ENCODE measurements at regions not wholly inside any gene's neighbourhood (a gene's known extent, or its start where the extent isn't known, plus 50 kb on each side); places are given as distances from the start of the nearest gene placed in this dataset.

DNA sequence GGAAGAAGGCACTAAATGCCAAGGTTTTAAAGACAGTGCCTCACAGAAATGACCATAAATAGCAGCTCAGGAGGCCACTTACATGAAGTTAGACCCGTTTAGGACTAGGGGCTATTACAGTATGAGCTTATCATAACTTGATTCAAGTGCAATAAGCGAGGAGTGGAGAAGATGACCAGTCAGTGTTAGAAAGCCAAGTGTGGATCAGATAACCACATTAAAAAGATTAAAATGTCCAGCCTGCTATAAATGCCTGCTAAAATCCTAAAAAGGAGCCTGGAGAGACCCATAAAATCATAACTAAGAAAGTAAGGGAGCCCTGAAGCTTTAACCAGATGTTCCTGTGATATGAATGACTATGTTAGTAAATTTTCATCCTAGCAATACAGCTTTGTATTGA is 117.5 kb upstream of the ZNF521 start:
- DNase-seq: no peak

DNA sequence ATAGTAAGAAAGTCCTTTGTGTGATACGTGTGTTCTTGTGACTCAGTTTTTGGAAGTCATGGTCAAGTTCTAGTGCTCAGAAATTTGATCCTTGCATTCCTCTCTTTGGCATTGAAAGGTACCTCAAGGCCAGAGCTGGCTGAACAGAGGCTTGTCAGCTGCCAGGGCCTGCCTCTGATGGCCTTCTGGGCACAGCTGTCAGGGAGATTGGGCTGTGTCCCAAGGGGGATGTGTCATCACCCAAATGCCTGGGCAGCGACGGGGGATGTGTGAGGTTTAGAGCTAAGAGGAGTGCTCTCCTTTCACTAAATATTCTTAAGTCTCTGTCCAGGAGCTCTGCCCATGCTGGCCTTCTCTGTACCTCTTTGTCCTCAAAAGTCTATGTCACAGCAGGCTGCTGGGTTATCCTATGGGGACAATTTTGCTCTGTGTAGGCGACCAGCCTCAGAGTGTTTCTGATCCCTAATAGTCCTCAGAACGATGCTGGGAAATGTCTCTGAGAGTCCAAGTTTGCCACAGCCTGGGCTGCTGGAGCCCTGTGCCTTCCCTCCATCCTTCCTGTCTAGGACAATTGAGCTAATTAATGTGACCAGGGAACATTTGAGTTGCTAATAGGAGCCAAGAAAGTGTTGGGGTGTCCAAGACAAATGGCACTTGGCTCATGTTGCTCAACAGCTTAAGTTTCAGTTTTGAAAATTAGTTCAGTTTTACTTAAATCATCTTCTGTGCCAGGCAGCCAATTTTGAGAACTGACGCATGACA is 115.4 kb upstream of the ZNF521 start:
- no peak for DNase-seq

DNA sequence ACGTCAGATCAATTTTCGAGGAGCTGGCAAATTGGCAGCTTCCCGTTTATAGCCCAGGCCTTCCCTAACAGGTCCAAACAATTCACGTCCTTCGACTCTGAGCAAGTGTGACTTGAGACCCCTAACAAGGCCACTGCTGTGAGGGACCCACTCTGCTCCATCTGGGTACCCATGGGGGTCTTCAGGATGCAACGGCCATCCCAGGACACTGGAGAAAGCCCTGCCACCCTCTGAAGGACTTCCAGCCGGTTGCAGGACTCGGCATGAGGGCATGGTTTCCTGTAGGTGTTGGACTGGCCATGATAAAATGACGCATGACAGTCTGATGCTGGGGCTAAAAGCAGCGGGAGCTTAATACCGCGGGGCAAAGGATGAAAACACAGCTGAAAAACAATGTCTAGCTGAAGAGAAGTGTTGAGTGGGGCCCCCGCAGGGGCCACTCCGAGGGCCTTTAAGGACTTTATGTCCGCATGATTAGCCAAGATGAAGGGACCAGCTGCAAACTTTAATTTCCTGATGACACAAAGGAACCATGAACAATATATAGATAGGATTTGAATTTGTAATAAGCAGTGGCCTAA is 113.3 kb upstream of the ZNF521 start:
- DNase-seq: no peak

DNA sequence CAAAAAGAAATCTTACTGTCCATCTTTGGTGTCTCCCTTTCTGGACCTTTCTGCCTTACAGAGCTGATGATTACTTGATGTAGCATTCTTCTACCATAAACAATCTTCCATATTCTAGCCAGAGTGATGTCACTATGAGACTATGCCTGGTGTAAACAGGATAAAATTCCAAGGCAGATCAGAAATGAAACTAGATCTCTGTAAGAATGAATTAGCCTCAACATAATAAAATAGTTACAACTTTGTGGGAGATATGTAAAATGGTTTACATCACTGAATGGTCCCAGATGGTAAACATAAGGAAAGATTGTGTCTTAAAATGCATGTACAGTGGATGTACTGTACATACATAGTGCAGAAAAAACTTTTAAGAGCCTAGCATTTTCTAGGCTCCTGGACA is 112.3 kb upstream of the ZNF521 start:
- no peak for DNase-seq

DNA sequence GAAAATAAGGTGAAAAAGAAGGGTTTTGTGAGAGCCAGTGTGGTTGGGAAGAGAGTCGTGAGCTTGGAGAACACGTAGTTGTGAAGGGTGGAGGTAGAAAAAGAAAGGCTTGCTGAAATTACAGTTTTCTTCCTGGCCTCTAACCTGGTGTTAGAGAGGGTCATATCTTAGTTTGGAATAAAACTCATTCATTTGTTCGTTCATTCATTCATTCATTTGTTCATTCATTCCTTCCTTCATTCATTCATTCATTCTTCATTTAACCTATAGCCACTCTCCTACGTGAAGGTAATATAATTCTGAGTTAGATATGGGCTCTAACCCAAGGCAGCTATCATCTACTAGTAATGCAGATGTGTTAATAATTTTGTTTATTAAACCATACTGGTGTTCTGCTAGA is 111.8 kb upstream of the ZNF521 start:
- DNase-seq: no peak

DNA sequence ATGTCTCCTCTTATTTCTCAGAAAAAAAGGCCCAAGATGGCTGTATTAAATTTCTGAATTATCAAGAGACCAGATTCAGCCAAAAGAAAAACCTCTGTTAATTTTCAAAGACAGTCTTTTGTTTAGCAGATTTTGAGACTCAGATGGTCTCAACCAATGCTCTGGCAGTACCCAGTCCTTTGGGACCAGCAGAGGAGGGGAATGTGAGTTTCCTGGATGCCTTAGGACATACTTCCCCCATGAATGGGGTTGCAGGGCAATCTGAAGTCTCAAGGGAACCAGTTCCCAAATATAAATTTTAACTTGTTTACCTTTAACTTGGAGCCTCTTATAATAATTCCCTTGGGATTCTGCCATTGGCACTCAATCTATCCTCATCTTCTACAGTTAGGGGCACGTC is 107.8 kb upstream of the ZNF521 start:
- no peak for DNase-seq

DNA sequence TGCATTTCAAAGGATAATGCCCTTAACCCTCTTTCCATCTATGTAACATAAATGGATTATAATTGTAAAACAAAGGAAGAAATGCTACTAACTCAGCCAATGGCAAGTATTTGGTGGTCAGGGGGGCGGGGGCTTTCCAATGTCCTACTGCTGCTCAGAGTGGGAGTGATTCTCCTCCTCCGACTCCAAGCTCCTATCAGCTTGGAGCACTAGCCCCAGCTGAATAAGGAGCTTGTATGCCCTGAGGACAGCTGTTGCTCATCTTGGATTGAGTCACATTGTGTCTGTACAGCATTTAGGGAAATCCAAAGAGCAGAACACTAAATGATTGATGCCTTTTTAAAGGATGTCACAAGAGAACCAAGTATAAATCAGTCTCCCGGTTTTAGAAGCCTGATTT is 105.6 kb upstream of the ZNF521 start:
- no peak for DNase-seq

DNA sequence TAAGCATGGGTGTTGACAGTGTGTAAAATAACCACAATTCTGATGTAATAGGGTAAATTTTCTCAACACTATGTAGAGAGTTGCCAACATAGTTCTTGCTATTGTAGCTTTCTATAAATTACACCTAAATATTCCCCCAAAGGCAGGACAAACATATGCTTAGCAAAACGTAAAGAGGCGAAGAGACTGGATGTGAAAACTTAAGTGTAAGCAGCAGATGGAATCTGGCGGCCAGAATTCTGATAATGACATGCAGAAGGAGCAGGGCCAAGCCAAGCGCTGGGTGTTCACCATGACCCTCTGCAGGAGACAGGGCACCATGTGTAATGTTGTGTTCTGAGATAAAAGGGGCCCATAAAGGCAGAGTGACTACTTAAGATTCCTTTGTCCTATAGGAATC is 105.2 kb upstream of the ZNF521 start:
- DNase-seq: no peak

DNA sequence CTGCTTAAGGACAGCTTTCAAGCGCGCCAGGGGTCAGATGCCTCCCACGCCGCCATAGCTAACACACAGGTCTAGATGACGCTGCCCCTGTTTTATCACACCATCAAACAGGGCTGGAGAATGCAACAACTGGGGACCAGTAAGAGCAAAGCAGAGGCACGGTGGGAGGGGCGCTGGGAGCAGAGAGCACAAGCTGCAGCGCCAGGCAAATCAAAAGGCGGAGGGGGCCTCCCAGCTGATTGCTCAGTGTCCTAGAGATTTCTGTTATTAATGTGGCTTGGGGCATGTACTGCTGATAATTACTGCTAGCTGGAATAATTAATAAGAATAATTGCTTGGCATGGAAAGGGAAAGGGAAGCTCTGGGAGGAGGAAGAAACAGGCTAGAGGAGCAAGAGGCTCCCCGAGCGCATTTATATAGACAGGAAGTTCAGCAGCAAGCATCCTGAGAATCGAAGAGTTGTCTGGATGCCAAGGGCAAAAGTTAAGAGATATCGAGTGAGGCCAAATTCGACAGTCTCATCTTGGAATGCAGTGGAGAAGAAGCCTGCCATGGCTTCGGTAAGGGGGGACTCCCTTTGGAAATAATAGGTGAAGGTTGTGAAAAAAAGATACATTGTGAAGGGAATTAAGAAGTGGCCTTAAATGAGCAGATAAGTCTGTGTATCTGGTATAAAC is 104.5 kb upstream of the ZNF521 start:
- DNase-seq: no peak

DNA sequence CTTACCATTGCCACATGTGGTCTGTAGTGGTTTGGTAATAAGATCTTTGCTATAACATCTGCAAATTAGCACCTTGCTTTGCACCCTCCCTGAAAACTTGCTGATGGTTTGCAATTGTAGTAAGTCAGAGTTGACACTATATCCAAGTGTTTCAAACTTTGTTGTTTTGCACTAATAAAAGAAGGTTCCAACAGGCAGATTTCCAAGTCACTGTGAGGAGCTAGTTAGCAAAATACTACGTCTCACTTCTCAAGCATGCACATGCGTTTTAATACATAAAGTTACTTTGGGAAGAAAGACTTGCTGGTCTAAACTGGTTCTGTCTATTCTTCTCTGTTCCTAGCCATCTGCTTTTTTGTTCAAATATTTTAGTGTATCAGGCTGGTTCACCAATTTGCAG is 103.7 kb upstream of the ZNF521 start:
- no peak for DNase-seq

DNA sequence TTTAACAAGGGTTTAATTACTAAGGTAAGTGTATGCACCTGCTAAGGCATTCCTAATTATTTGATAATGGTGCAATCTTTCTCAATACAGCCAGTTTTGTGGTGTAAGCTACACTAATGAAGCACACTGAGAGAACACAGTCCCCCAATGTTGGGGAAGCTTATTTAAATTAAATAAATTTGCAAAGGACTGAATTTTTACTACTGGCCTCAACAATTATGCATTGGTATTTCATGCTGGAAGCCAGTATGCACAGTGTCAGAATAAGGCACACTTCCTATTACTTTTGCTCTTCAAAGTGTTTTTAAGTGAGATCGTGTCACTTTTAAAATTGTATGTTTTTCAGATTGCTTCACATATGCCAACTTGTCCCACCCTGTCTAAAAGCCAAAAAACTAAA is 103.2 kb upstream of the ZNF521 start:
- DNase-seq: no peak

DNA sequence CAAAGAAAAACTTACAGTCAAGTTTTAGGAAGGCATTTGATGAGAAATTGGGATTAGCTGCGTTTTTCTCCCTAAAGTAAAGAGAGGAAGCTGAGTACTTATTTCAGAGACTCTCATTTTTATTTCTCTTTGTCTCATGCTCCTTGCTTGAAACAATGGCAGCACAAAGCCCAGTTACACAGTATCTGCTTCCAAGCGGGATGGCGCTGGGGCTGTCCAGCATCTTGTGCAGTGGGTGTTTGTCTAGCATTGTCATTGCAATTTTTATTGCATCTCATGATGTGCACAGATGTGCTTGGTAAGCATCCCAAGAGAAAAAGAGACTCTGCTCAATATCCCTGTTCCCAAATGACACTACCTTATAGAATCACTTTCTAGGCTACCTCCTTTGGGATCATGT is 102.8 kb upstream of the ZNF521 start:
- no peak for DNase-seq

DNA sequence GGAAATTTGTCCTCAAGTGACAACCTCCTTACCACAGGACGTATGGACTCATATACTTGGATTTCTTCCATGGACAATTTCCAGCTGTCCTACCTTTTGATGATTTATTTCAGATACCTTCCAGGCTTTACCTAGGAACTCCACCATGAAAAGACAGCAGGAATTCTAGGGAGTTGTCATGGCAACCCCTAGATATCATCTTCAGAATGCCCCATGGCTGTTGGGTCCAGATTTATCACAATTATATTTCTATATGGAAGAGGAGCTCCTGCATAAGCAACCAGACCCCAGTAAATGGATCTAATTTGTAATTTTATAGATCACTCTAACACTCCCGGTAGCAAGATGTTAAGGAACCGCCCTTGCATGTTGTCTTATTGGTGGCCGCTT is 102.3 kb upstream of the ZNF521 start:
- DNase-seq: no peak

DNA sequence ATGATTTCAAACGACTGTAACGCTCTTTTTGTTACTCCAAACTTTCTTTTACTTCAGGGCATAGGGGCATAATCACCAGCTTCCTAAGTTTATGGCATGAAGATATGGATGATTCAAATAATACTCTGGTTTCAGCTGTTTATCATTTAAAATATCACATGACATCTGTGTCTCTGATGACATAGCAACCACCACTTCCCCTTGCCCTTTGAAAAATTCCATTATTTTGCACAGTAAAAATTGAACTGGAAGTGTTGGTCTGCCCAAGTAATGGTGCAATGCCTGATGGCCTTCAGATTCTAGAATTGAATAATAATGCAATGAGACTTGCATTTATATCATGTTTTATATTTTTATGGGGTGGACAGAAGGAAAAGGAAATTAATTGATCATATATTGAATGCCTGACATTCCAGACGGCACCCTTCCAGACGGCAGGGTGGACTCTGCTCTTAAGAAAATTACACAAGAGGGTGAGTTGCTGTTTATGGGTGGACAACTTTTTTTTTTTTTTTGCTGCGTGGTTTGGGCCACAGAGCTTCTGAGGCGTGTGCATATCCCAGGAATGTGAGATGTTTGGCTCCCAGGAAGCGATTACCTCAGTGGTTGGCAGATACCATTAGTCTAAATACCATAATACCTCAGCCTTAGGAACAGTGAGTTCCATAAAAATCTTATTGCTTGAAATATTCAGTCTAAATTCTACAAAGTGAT is 101.7 kb upstream of the ZNF521 start:
- DNase-seq: no peak

DNA sequence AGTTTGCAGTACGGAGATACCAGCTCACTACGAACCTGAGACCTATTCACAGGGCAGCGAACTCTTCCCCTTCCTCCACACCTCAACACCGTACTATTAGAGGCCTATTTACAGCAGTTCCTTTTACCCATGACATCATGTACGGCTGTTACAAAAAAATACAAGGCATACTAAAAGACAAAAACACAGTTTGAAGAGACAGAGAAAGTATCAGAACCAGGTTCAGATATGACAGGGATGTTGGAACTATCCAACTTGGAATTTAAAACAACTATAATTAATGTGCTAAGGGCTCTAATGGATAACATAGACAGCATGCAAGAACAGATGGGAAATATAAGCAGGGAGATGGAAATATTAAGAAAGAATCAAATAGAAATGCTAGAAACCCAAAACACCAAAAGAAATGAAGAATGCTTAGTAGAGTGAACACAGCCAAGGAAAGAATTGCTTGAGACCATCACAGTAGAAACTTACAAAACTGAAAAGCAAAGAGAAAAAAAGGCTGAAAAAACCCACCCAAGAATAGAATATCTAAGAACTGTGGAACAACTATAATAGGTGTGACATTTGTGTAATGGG is 99.2 kb upstream of the ZNF521 start:
- no peak for DNase-seq

DNA sequence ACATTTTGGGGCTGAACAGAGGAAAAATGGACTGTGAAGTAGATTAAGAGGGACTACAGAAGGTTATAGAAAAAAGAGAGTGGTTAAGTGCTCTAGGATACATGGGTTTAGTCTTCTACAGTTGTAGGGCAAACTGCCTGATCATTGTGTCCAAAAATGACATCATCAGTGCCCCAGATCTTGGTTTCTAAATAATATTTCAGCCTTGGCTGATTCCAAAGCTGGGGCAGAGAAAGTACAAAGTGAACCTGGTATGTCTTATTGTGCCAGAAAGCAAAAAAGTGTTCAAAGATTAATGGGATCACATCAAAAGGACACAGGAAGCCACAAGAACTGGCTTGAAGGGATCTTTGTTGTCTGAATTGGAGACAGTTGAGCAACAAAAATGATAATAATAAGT is 97.1 kb upstream of the ZNF521 start:
- no peak for DNase-seq

DNA sequence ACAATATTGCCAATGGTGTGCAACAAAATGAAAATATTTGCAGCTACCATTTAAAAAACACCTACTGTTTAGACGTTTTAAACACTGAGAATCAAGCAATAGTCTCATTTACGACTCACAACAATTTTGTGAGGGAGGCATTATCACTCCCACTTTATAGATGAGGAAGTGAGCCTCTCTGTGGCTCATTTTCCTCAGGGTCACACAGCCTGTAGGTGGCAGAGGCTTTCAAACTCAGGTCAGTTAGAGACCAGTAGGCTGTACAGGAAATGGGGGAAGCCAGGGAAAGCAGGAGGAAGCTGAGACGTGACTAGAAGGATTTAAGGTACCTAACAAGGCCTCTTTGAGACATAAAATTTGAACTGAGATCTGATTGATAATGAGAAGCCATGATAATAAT is 95.0 kb upstream of the ZNF521 start:
- DNase-seq: no peak

DNA sequence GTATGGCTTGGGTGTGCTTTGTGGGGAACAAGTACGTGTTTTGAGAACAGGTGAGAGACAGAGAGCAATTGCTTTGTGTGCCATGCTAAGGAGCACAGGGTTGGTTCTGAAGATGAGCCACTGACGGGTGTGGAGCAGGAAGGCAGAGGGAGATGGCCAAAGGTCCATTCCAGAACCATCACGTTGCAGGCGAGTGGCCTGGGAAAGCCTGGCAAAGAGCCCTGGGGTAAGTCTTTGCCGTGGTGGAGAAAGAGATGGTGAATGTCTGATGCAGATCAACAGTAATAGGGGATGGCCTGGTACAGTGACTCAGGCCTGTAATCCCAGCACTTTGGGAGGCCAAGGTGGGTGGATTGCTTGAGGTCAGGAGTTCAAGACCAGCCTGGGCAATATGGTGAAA is 93.5 kb upstream of the ZNF521 start:
- DNase-seq: no peak

DNA sequence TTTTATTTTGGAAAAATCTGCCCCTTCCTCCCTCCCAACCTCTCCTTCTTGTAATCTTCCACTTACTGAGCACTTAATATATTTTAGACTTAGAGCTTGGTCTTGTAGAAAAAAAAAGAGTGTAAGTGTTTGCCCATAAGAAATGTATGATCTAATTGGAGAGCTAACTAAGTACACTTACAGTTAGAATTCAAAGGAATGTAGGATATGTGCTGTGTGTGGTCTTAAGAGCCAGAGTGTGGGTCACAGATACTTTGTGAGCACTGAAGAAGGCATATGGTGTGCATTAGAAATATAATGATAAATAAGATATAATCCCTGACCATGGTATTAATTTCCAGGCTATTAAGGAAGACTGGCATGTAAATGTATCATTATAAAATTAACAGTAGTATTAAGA is 91.8 kb upstream of the ZNF521 start:
- no peak for DNase-seq

DNA sequence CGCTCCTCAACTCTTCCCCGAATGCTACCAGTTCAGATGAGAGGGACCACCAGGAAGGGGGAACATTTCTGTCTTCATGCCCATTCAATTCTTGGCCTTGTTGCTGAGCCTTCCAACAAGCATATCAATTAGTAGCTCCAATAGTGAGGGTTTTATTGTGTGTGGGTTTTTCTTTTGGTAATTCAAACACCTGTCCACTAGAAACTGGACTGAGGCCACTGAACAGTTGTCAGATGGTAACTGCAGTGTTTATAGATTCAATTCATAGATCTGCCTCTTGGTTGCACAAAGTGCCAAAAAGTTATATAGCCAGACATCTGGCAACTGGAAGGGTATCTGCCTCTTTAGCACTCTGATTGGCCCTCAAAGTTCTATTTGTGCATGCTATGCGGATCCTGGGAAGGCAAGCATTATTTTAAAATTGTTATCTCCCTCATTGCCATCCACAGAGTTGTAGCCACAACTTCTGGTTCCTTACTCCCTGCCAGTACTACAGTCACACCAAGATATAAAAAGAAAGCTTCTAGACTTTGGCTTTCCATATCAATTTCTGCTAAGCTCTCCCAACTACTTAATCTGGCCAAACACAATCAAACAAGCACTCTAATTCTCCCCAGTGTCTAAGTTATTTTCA is 83.3 kb upstream of the ZNF521 start:
- DNase-seq: no peak

DNA sequence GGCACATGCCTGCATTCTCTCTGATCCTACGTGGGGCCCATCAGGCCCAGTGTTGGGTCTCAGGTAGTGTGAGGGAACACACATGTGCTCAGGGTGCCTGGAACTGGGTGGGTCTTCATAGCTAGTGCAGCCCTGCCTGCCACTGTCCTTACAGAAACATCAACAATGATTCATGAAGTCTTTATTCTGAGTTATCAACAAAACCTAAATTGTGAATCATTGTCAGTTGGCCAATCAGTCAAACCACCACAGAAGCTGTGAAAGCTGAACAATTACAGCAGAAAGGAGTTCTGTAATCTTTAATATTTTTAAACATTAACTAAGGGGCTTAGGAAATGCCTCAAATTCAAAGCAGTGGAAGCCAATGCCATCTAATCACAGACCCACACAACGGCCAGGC is 82.8 kb upstream of the ZNF521 start:
- no peak for DNase-seq

DNA sequence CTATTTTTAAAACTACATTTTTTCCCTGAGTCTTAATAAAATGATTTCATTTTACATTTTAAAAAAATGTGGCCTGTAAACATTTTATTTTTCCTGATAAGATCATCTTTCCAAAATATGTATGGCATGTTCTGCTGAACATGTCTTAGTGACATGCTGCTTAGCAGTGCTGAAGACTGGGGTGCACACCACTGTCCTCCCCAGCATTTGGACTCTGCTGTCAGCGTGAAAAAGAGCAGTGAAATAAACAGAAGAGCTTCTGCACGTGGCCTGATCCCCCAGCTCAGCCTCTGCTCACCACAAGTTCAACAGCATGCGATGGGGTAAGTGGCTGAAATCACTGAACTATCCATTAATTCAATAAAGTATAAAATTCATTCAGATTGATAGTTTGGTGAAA is 81.6 kb upstream of the ZNF521 start:
- no peak for DNase-seq

DNA sequence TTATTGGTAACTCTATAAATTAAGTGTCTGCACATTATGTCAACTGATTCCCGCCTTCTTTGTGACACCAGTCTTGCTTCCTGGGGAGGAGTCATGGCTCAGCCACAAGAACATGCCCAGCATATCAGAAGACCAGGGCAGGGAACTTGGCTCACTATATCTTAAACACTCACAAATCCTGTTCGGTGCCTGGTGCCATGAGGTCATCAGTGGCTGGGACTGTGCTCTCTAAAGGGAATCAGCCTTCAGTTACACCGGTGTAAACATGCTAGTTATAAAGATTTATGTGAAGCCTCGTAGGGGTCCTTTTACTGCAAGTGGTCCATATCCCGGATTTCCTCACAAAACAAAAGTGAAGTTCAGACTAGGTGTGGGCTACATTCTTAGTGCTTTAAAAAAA is 73.1 kb upstream of the ZNF521 start:
- DNase-seq: no peak
